GM18951 (cell line): ENCODE measurements at regions not wholly inside any gene's neighbourhood (a gene's known extent, or its start where the extent isn't known, plus 50 kb on each side); places are given as distances from the start of the nearest gene placed in this dataset.
"Not testable (repeated sequence)": the region's sequence is repeated elsewhere in the genome, so short reads cannot be mapped to it uniquely, and the experiment has no call there.

Experiments
- POLR2A ChIP-seq: IDR thresholded peaks from 4 replicates; pipeline ENCODE4 v1.6.1; 2011; ENCODE audit warnings: mild to moderate bottlenecking; ENCODE audit not compliant: insufficient read length, insufficient read depth; ENCODE audit errors: extremely low read depth
- in situ Hi-C: fragments of 300-500 bp; cut with MboI; formaldehyde crosslinking; loops from one replicate; pipeline ENCODE4 v1.12.0; 2022; ENCODE audit warnings: low sequenced_read_pairs, mixed read lengths, inconsistent platforms; ENCODE audit not compliant: unreplicated experiment

DNA sequence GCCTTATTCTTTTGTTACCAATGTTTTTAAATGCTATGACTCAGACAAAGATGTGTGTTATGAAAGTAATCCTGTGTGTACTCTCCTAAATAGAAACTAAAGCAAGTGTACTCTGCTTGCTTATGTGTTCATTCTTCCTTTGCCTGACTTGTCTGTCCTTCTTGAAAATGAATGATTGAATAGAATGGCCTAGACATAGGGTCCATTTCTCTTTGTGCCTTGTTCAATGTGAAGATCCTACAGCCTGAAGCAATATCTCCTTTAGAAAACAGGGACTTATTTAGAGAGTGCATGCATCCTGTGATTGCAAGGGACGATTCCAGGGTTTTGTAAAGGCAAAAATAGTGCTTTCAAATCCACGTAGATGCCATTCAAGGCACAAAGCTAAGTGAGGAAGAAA is 343.6 kb upstream of the TACR3 start:
- in situ Hi-C loops = loop anchor here (10.0 kb wide), 1 partner anchor 801 kb away; no protein-coding TSS in a partner anchor
- no peak for TF ChIP-seq POLR2A

DNA sequence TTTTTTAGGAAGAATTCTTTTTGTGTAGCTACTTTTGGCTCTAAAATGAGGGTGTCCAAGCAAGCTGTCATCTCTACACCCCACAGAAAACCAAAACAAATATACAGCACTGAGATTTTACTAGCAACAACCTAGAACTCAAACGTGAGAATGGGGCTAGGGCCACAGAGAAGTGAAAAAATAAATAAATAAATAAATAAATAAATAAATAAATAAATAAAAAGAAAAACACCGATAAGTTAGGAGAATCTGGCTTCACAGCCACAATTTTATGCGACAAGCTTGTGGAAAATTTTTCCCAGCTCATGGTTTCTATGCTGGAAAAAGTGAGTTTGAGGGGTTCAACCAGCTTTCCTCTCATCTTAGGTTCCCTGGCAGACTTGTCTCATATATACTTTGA is 324.6 kb upstream of the TACR3 start:
- in situ Hi-C loops = no loop called here
- TF ChIP-seq POLR2A = no peak

DNA sequence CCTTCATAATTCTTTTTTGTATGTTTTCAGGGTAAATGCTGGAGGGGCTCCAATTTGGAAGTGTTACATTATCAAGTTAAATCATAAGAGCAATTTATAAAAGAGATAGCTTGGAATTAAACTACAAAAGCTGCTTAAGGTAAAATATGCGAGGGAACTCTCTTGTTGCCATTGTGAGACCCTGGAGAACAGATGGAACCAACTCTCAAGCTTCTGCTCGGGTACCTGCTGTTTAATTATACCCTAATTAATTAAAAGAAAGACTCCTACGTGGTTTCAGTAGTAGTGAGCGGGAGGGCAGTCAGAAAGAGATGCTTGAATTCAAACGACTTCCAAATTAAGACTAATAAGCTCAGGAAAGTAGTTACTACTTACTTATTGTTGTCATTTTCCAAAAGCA is 313.1 kb upstream of the TACR3 start:
- no peak for TF ChIP-seq POLR2A
- in situ Hi-C loops = no loop called here

DNA sequence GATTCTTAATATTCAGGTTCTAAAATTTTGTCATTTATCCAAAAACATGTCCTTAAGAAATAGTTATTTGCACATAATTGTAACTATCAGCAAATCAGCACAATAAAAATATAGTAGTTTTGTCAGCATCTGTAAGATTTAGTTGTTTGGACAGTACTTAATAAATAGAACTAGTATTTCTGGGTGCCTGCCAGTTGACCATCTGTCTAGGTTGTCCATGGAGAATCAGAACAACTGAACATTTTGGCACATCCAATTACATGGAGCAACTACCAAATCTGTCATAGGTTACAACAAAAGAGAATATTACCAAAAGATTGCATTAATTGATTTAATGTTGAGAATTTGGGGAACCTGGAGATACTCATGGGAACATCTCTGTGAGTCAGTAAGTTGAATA is 305.5 kb upstream of the TACR3 start:
- TF ChIP-seq POLR2A = no peak
- in situ Hi-C loops = no loop called here

DNA sequence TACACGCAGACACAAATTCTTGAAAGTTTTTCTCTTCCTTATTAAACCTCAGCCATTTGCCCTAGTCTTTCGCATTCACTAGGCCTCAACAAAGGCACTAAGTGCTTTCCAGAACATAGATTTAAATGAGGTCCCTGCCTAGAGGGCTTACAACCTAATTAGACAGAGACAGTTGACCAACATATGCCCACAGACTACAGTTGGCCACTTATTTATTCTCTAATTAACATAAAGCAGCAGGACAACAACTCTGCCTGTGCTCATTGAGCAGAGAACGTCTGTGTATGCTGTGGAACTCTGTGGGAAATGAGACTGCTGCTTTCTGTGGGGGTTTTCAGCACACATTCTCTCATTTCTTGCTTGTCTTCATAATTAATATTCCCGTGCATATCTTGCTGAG is 303.0 kb upstream of the TACR3 start:
- TF ChIP-seq POLR2A = no peak
- in situ Hi-C loops = no loop called here

DNA sequence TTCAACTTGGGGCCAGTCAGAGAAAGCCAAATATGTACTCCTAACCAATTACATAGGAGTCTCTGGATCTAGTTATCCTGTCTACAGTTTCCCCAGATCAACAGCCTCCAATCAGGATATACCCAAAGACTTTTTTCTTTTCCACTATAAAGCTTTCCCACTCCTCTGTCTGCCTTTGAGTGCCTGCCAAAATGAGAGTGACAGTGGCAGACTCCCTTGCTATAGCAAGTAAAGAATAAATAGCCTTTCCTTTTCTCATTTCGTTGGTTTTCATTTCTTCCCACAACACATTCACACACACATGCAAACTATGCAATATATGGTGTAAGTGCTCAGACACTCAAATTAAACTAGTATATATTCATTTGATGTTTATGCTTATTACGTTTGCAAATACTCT is 302.4 kb upstream of the TACR3 start:
- in situ Hi-C loops = no loop called here
- no peak for TF ChIP-seq POLR2A

DNA sequence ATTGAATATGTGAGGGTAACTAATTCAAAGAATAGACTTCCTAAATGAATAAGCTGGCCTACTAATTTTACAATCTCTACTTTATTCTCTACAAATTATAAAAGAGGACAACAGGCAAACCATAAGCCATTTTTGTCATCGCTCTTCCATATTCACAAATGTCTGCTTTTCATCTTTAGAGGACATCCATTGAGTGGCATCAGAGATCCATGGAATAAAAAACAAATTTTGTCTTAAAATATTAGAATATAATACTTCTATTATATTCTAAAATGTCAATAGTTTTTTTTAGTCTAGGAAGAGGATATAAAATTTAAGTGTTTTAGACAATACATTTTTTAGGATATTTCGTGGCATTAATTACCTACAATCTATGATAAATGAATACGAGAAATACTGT is 300.9 kb upstream of the TACR3 start:
- TF ChIP-seq POLR2A = no peak

DNA sequence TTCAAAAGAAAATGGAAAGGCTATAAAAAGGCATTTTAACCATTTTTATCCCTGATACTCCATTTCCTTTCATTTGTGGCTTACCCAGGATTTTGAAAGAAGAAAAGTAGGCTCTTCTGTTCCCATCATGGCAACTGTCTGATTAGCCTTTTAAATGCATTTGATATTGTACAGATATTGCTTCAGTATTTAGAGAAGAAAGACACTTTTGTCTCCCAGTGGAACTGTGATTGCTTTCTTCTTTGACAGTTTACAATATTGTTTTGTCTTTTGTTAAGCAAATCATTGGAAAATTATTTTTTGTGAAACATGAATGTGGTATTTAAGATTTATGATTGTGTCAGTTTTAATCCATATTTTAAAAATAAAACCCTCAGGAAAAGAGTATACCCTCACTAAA is 297.4 kb upstream of the TACR3 start:
- in situ Hi-C loops = no loop called here
- no peak for TF ChIP-seq POLR2A

More for the DNA sequence above, 300.9 kb upstream of the TACR3 start:
- in situ Hi-C loops = no loop called here

DNA sequence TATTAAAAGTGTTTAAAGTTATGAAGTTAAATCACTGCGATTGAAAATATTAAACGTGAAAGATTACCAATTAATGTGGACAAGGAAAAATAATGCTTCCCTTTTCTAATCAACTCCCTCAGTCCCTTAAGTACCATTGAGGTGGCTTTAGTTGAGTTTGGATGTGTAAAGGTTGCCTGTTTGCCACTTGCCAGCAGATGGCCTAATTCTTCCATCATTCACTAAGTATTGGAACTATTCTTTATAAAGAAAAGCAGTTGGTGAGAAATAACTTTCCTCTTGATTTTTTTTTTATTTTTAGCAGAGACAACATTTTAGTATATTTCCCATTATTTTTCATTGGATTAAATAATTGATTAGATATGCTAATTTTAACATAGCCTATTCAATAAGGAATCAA is 295.9 kb upstream of the TACR3 start:
- TF ChIP-seq POLR2A = no peak
- in situ Hi-C loops = no loop called here

DNA sequence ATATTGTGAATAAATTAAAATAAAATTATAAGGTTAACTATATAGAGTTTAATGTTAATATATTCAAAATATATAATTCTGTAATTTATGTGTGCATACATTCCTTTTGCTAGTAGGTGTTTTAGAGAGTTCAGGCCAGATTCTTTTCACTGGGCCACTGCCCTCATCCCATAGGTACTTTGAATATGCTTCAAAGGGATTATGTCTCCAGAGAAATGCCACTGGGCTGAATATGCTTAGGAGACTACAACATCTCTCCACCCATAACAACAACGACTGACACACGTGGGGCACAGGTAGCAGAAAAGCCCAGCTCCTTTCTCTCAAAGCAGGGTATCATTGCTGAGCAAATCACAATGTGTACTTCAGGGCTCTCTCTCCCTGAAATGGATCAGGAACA is 290.9 kb upstream of the TACR3 start:
- no peak for TF ChIP-seq POLR2A
- in situ Hi-C loops = no loop called here

DNA sequence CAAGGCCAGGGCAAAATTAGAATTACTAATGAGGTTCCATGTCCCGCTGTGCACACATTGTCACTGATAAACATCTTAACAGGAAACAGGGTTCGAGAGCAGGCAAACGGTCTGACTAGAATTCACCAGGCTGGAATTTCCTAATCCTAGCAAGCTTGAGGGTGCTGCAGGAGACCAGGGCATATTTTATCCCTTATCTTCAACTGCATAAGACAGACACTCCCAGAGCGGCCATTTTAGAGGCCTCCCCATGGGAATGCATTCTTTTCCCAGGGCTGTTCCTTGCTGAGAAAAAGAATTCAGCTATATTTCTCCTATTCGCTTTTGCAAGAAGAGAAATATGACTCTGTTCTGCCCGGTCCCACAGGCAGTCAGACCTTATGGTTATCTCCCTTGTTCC is 282.5 kb upstream of the TACR3 start:
- in situ Hi-C loops = not testable (repeated sequence)

DNA sequence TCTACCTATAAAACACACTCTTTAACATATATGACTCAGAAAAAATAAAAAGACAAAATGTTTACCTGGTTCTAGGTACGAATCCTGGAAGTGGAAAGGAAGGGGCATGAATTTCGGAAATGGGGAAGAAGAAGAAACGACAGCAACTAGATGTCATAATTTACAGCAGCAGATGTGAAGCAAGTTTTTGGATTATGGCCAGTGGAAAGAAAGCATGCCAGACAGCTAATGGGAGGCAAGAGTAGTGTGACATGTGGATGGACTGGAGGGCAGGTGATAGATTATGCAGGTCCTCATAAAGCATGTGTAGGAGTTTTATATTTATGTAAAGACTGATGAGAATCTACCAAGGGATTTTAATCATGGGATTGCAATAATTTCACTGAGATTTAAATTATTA is 279.0 kb upstream of the TACR3 start:
- in situ Hi-C loops = no loop called here

DNA sequence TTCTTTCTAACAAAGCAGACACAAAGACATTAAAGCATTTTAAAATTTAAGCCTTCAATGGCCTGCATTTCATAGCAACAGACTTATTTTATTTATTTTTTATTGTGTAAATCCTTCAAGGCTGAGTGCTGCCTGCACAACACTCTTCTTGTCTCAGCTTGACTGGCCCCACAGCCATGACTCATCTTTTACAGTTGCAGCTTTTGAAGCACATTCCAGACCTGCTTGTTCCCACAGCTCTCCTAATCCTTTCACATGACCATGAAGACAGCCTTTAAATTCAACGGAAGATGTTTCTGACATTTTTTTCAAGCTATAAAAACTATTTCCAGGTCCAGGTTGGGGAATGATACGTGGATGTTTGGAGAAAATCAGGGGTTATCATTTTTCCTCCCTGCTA is 276.9 kb upstream of the TACR3 start:
- in situ Hi-C loops = no loop called here
- no peak for TF ChIP-seq POLR2A

More for the DNA sequence above, 279.0 kb upstream of the TACR3 start:
- no peak for TF ChIP-seq POLR2A

DNA sequence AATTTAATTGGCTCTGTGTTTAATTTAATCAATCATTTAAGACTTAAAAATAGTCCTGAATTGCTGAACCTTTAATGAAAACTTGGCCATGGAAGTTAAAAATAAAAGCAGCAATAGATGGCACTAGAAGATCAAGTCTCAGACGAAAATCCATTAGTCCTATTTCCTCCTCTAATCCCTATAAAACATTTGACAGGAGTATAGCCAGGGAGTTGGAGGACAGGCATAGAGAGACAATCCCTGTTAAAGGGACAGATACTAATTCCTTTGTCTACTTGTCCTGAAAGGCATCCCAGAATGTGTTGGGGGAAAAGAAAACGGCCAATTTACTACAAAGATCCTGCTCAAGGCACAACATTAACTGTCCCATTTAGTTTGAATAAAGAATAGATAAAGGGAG is 276.3 kb upstream of the TACR3 start:
- in situ Hi-C loops = no loop called here
- no peak for TF ChIP-seq POLR2A

DNA sequence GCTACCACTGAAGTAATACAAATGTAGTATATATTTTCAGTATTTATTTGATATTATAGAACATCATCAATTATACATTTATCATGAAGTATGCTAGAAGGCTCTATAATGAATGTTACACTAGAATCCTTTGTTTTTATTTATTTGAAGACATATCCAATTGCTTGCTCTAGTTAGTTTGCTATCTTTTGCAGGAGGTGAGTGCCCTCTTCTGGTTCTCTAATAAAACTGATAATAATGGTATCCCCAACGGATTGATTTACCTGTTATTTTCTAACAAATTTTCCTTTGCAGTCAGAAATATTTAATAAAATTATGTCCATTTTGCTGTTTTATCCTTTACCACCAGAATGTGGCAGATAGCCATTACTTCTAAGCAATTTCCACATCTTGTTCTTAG is 274.3 kb upstream of the TACR3 start:
- no peak for TF ChIP-seq POLR2A
- in situ Hi-C loops = no loop called here

DNA sequence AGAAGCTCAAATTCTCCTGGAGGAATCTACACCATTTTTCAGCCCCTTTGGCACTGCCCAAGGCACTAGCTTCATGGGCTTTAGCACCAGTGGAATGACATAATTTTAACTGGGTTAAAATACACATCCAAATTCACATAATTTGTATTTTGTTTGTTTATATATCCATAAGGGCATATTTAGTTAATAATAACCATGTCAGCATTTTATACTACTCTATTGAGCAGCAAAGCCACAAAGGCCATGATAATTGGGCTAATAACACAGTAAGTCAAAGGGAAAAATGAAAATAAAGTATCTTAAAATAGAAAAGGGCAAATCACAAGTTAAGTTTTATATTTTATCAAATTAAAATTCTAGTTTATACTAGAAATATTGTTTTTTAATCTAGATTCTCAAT is 262.7 kb upstream of the TACR3 start:
- in situ Hi-C loops = no loop called here
- no peak for TF ChIP-seq POLR2A
